Sigmoid colon (tissue), 6 donors: ENCODE measurements at regions not wholly inside any gene's neighbourhood (a gene's known extent, or its start where the extent isn't known, plus 50 kb on each side); places are given as distances from the start of the nearest gene placed in this dataset.

Experiments used
- DNase-seq: peaks from one replicate; pipeline ENCODE4 v3.0.0-alpha.2; 2019
- H3K27ac ChIP-seq, 4 donors: fragments of 200-600 bp; sonication (generic); one replicate each; pipeline ENCODE4 v1.5.1; 2016 to 2019; ENCODE audit warnings: mild to moderate bottlenecking in 1 of 4
- H3K27me3 ChIP-seq, 3 donors: fragments of 200-600 bp; sonication (generic); one replicate each; pipeline ENCODE4 v1.5.1; 2019; ENCODE audit warnings: mild to moderate bottlenecking in 1 of 3
- H3K36me3 ChIP-seq, 4 donors: fragments of 200-600 bp; sonication (generic); one replicate each; pipeline ENCODE4 v1.5.1; 2016 to 2019
- H3K4me1 ChIP-seq, 4 donors: fragments of 200-600 bp; sonication (generic); one replicate each; pipeline ENCODE4 v1.5.1; 2017 to 2019
- H3K4me3 ChIP-seq, 4 donors: fragments of 200-600 bp; sonication (generic); one replicate each; pipeline ENCODE4 v1.5.1; 2017 to 2019; ENCODE audit warnings: mild to moderate bottlenecking in 2 of 4, moderate library complexity in 1 of 4
- H3K9me3 ChIP-seq, 4 donors: fragments of 200-600 bp in 3 of 4; sonication (generic) in 3 of 4; one replicate each; pipeline versions ENCODE4 v1.5.1 to v1.6.1; 2013 to 2019
- CTCF ChIP-seq, 4 experiments: fragments of 450-650 bp in 3 of 4; fragments of 200-600 bp in 1 of 4; IDR thresholded peaks; one replicate each; pipeline ENCODE4 v1.5.1; 2016 to 2019; ENCODE audit warnings: antibody characterized with exemption in 4 of 4, mild to moderate bottlenecking in 3 of 4, moderate library complexity in 2 of 4
- EP300 ChIP-seq, 4 donors: sonication (generic); formaldehyde crosslinking; IDR thresholded peaks; one replicate each; pipeline ENCODE4 v1.6.1; 2017; ENCODE audit warnings: antibody characterized with exemption in 4 of 4
- POLR2A ChIP-seq, 2 donors: fragments of 450-650 bp; IDR thresholded peaks; one replicate each; pipeline ENCODE4 v1.6.1; 2016; ENCODE audit warnings: antibody characterized with exemption in 2 of 2, mild to moderate bottlenecking in 2 of 2, moderate library complexity in 2 of 2
- POLR2AphosphoS5 ChIP-seq, 4 donors: sonication (generic); formaldehyde crosslinking; IDR thresholded peaks; one replicate each; pipeline ENCODE4 v1.6.1; 2017; ENCODE audit warnings: antibody characterized with exemption in 4 of 4
- WGBS, 2 donors: extraction: QIAGEN DNeasy Blood & Tissue Kit; methylation state at CpG; one replicate each; pipeline ENCODE4 v1.1.7; 2013; 5-methylcytosine and 5-hydroxymethylcytosine counted together
- intact Hi-C: fragments of 100-400 bp; cut with DNase I; formaldehyde crosslinking; loops from one replicate; pipeline ENCODE4 v1.15.1; 2023
- donor health status: healthy with polysubstance abuse.
- donor health status: healthy.

- intact Hi-C loops, result no loop called here
- no peak for TF ChIP-seq EP300 (IDR thresholded peaks at IDR 0.05)
- no peak for TF ChIP-seq POLR2A (IDR thresholded peaks at IDR 0.05)
- TF ChIP-seq CTCF (IDR thresholded peaks at IDR 0.05), result no peak
- no peak for TF ChIP-seq POLR2AphosphoS5 (IDR thresholded peaks at IDR 0.05)
- no peaks in the 10 kb centered on the region for H3K4me1 ChIP-seq
- H3K27me3 ChIP-seq, result no peaks in the 10 kb centered on the region
- H3K4me3 ChIP-seq, result no peak overlapping the region
- H3K36me3 ChIP-seq, result no peaks in the 10 kb centered on the region
- no peaks in the 10 kb centered on the region for H3K9me3 ChIP-seq
- 62 to 82% methylated on average over 4 of the region's 4 CpGs for WGBS, 2 donors
- no peak overlapping the region for H3K27ac ChIP-seq
- DNase-seq, result no peak
Measured at GRCh38 chr6:77341058-77341986, 122.0 kb downstream of the HTR1B start.

- TF ChIP-seq CTCF (IDR thresholded peaks at IDR 0.05) (no peak), POLR2AphosphoS5 (IDR thresholded peaks at IDR 0.05) (no peak), POLR2A (IDR thresholded peaks at IDR 0.05) (no peak), EP300 (IDR thresholded peaks at IDR 0.05) (no peak)
- DNase-seq, result no peak
- H3K9me3 ChIP-seq, result no peaks in the 10 kb centered on the region
- 62 to 75% methylated on average over 4 of the region's 4 CpGs for WGBS, 2 donors
- no peak overlapping the region for H3K27ac ChIP-seq
- no peaks in the 10 kb centered on the region for H3K27me3 ChIP-seq
- H3K36me3 ChIP-seq, result no peaks in the 10 kb centered on the region
- no peak overlapping the region for H3K4me3 ChIP-seq
- intact Hi-C loops, result no loop called here
- no peaks in the 10 kb centered on the region for H3K4me1 ChIP-seq
Measured at GRCh38 chr6:77340331-77340730, 123.0 kb downstream of the HTR1B start.

GRCh38 chr6:77339926-77340325, 123.4 kb downstream of the HTR1B start:
- H3K9me3 ChIP-seq, result no peaks in the 10 kb centered on the region
- no peak for TF ChIP-seq POLR2AphosphoS5 (IDR thresholded peaks at IDR 0.05)
- TF ChIP-seq POLR2A (IDR thresholded peaks at IDR 0.05), result no peak
- no peak for TF ChIP-seq EP300 (IDR thresholded peaks at IDR 0.05)
- no peak for TF ChIP-seq CTCF (IDR thresholded peaks at IDR 0.05)
- intact Hi-C loops, result no loop called here
- no peak for DNase-seq
- no peaks in the 10 kb centered on the region for H3K27me3 ChIP-seq
- no peaks in the 10 kb centered on the region for H3K36me3 ChIP-seq
- H3K4me3 ChIP-seq, result no peak overlapping the region
- no peaks in the 10 kb centered on the region for H3K4me1 ChIP-seq
- H3K27ac ChIP-seq, result no peak overlapping the region
- WGBS, 2 donors, result 80 to 85% methylated on average over 2 of the region's 2 CpGs

GRCh38 chr6:77337392-77337791, 125.9 kb downstream of the HTR1B start:
- H3K4me3 ChIP-seq, result no peak overlapping the region
- intact Hi-C loops, result no loop called here
- no peak for DNase-seq
- H3K9me3 ChIP-seq, result peaks cover 0 to 9% (median 1%) of the 10 kb centered on the region in 4 donors
- H3K27me3 ChIP-seq, result no peaks in the 10 kb centered on the region
- H3K4me1 ChIP-seq, result no peaks in the 10 kb centered on the region
- H3K27ac ChIP-seq, result no peak overlapping the region
- H3K36me3 ChIP-seq, result no peaks in the 10 kb centered on the region
- TF ChIP-seq EP300 (IDR thresholded peaks at IDR 0.05), result no peak
- TF ChIP-seq CTCF (IDR thresholded peaks at IDR 0.05), result no peak
- no peak for TF ChIP-seq POLR2A (IDR thresholded peaks at IDR 0.05)
- TF ChIP-seq POLR2AphosphoS5 (IDR thresholded peaks at IDR 0.05), result no peak
